ENCODE measurements at regions not wholly inside any gene's neighbourhood (a gene's known extent, or its start where the extent isn't known, plus 50 kb on each side); places are given as distances from the start of the nearest gene placed in this dataset.

GRCh38 chr6:14272737-14273085 lies 155.1 kb downstream of the CD83 start:
- H2AFZ ChIP-seq = no peak overlapping the region
- H3K4me1 Mint-ChIP-seq = peaks cover 20% of the 10 kb centered on the region
- peaks cover 10% of the 10 kb centered on the region; the same call in 1 of the 2 replicates for H3K27me3 ChIP-seq (ENCODE audit: insufficient read depth)
- peaks cover 27% of the 10 kb centered on the region for H3K27me3 Mint-ChIP-seq (ENCODE audit: insufficient read depth, low read depth, poor library complexity)
- no peak for DNase-seq (ENCODE audit: low spot score)
- H4K20me1 ChIP-seq (replicated peaks; ENCODE audit: insufficient read depth) = no peaks in the 10 kb centered on the region
- peaks cover 27% of the 10 kb centered on the region; the same call in 1 of the 2 replicates for H3K9me2 ChIP-seq (ENCODE audit: insufficient read depth)
- peaks cover 16% of the 10 kb centered on the region for H3K4me1 ChIP-seq (ENCODE audit: insufficient read depth)
- ATAC-seq = no peak
- peaks cover 18% of the 10 kb centered on the region for H3K9me3 Mint-ChIP-seq
- H3K4me2 ChIP-seq = peak overlapping the region; percentile 56; the same call in 1 of the 2 replicates
- no peak overlapping the region for H3K27ac Mint-ChIP-seq
- H3K36me3 Mint-ChIP-seq (ENCODE audit: low read depth) = peaks cover 18% of the 10 kb centered on the region
- H3K4me3 Mint-ChIP-seq = no peak overlapping the region
- no peak for TF ChIP-seq ZNF331 (CRISPR knock-in tag; IDR thresholded peaks at IDR 0.05; ENCODE audit: low read depth)
- TF ChIP-seq EZH2 (IDR thresholded peaks at IDR 0.05; ENCODE audit: low read depth, unreplicated experiment) = no peak
- no peak for TF ChIP-seq JUNB (IDR thresholded peaks at IDR 0.05; ENCODE audit: unreplicated experiment)
- no peaks in the 10 kb centered on the region for H3F3A ChIP-seq (replicated peaks; ENCODE audit: low read depth)
- H3K36me3 ChIP-seq (ENCODE audit: insufficient read depth) = no peaks in the 10 kb centered on the region; the same call in 1 of the 2 replicates
- H3K79me2 ChIP-seq (replicated peaks; ENCODE audit: insufficient read depth) = no peaks in the 10 kb centered on the region
- H3K4me3 ChIP-seq = no peak overlapping the region
- no peak overlapping the region for H3K27ac ChIP-seq (ENCODE audit: low read depth)

- Histone ChIP-seq H3K27ac (ENCODE audit: low read depth) (no peak overlapping the region), H3F3A (replicated peaks; ENCODE audit: low read depth) (no peaks in the 10 kb centered on the region), H3K4me3 (no peak overlapping the region), H2AFZ (no peak overlapping the region), H3K4me2 (peak overlapping the region; percentile 56; the same call in 1 of the 2 replicates), H3K36me3 (ENCODE audit: insufficient read depth) (no peaks in the 10 kb centered on the region; the same call in 1 of the 2 replicates), H3K4me1 (ENCODE audit: insufficient read depth) (peaks cover 16% of the 10 kb centered on the region), H3K27me3 (ENCODE audit: insufficient read depth) (peaks cover 10% of the 10 kb centered on the region; the same call in 1 of the 2 replicates), H3K79me2 (replicated peaks; ENCODE audit: insufficient read depth) (no peaks in the 10 kb centered on the region), H3K9me2 (ENCODE audit: insufficient read depth) (peaks cover 24% of the 10 kb centered on the region; the same call in 1 of the 2 replicates), H4K20me1 (replicated peaks; ENCODE audit: insufficient read depth) (no peaks in the 10 kb centered on the region)
- Mint-ChIP-seq H3K4me3 (no peak overlapping the region), H3K27ac (no peak overlapping the region), H3K27me3 (ENCODE audit: insufficient read depth, low read depth, poor library complexity) (peaks cover 27% of the 10 kb centered on the region), H3K4me1 (peaks cover 20% of the 10 kb centered on the region), H3K9me3 (peaks cover 18% of the 10 kb centered on the region), H3K36me3 (ENCODE audit: low read depth) (peaks cover 18% of the 10 kb centered on the region)
- peak; percentile 76 for DNase-seq (ENCODE audit: low spot score)
- TF ChIP-seq ZNF462 (CRISPR knock-in tag; IDR thresholded peaks at IDR 0.05) = peak; percentile 84
- TF ChIP-seq REST (IDR thresholded peaks at IDR 0.05; ENCODE audit: unreplicated experiment) = no peak
- TF ChIP-seq NANOG (IDR thresholded peaks at IDR 0.05; ENCODE audit: borderline replicate concordance) = peak; percentile 94
- ATAC-seq = peak; percentile 84
These were observed 155.6 kb downstream of the CD83 start for GRCh38 chr6:14273191-14273590.
